ENCODE measurements at regions not wholly inside any gene's neighbourhood (a gene's known extent, or its start where the extent isn't known, plus 50 kb on each side); places are given as distances from the start of the nearest gene placed in this dataset.
"Not testable (repeated sequence)": the region's sequence is repeated elsewhere in the genome, so short reads cannot be mapped to it uniquely, and the experiment has no call there.

DNA sequence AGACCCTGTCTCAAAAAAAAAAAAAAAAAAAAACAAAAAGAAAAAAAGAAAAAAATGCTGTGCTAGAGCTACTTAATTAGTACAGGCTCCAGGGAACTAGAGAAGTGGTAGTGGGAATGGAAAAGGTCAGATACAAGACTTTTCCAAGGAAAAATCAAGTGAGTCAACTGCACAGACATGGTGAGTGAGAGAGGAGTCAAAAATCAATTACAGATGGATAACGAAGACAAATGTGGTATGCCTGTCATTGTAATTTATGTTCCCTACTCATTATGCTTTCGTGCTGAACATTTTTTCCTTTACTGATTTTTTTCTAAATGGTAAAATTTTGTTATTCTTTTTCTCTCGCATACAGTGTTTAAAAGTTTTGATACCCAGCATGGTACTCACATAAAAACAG lies 111.5 kb downstream of the MDH1 start:
- Histone ChIP-seq H3K9me3 (replicated peaks) (no peaks in the 10 kb centered on the region), H3K27me3 (ENCODE audit: low read depth) (no peaks in the 10 kb centered on the region), H3K4me3 (no peak overlapping the region), H3K4me1 (peaks cover 16% of the 10 kb centered on the region), H3K36me3 (no peaks in the 10 kb centered on the region), H3K27ac (replicated peaks) (no peak overlapping the region)
- intact Hi-C loops (cut with micrococcal nuclease): no loop called here
- DNase-seq: no peak
- TF ChIP-seq, protein P1, sequence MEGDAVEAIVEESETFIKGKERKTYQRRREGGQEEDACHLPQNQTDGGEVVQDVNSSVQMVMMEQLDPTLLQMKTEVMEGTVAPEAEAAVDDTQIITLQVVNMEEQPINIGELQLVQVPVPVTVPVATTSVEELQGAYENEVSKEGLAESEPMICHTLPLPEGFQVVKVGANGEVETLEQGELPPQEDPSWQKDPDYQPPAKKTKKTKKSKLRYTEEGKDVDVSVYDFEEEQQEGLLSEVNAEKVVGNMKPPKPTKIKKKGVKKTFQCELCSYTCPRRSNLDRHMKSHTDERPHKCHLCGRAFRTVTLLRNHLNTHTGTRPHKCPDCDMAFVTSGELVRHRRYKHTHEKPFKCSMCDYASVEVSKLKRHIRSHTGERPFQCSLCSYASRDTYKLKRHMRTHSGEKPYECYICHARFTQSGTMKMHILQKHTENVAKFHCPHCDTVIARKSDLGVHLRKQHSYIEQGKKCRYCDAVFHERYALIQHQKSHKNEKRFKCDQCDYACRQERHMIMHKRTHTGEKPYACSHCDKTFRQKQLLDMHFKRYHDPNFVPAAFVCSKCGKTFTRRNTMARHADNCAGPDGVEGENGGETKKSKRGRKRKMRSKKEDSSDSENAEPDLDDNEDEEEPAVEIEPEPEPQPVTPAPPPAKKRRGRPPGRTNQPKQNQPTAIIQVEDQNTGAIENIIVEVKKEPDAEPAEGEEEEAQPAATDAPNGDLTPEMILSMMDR (IDR thresholded peaks at IDR 0.05; ENCODE audit: borderline replicate concordance): no peak

GRCh38 chr2:63701406-63701805 lies 112.6 kb downstream of the MDH1 start:
- Histone ChIP-seq H3K9me3 (replicated peaks) (no peaks in the 10 kb centered on the region), H3K36me3 (no peaks in the 10 kb centered on the region), H3K27me3 (ENCODE audit: low read depth) (no peaks in the 10 kb centered on the region), H3K4me1 (peaks cover 16% of the 10 kb centered on the region), H3K4me3 (no peak overlapping the region), H3K27ac (replicated peaks) (no peak overlapping the region)
- no peak for DNase-seq
- intact Hi-C loops (cut with micrococcal nuclease): no loop called here
- TF ChIP-seq, protein P1 (IDR thresholded peaks at IDR 0.05; ENCODE audit: borderline replicate concordance): no peak

DNA sequence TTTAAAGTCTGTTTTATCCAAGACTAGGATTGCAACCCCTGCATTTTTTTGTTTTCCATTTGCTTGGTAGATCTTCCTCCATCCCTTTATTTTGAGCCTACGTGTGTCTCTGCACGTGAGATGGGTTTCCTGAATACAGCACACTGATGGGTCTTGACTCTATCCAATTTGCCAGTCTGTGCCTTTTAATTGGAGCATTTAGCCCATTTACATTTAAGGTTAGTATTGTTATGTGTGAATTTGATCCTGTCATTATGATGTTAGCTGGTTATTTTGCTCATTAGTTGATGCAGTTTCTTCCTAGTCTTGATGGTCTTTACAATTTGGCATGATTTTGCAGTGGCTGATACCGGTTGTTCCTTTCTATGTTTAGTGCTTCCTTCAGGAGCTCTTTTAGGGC lies 117.3 kb downstream of the MDH1 start:
- DNase-seq; H3K27ac ChIP-seq (replicated peaks); H3K9me3 ChIP-seq (replicated peaks); H3K27me3 ChIP-seq (ENCODE audit: low read depth); intact Hi-C loops (cut with micrococcal nuclease); H3K4me1 ChIP-seq; H3K4me3 ChIP-seq; H3K36me3 ChIP-seq: not testable (repeated sequence)

DNA sequence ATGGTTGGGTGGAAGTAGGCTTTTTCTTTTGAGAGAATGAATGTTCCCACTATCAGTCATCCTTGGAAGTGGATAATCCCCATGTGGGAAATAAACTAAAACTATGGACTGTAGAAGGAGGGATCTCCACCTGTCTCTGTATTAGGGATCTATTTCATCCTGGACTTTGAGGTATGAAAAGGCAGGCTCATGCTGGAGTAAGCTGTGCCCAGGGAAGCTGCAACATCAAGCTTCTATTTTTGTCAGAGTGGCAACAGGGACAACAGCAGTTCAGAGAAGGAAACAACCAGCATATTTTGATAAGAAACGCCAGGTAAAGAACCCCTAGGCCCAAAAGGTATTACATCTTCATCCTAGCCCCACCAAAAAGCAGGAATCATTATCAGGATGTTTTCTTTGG lies 122.0 kb downstream of the MDH1 start:
- TF ChIP-seq, protein P1 (IDR thresholded peaks at IDR 0.05; ENCODE audit: borderline replicate concordance): no peak
- intact Hi-C loops (cut with micrococcal nuclease): no loop called here
- Histone ChIP-seq H3K9me3 (replicated peaks) (no peaks in the 10 kb centered on the region), H3K4me3 (no peak overlapping the region), H3K27ac (replicated peaks) (no peak overlapping the region), H3K27me3 (ENCODE audit: low read depth) (no peaks in the 10 kb centered on the region), H3K36me3 (no peaks in the 10 kb centered on the region), H3K4me1 (peaks cover 5% of the 10 kb centered on the region)
- DNase-seq: no peak

DNA sequence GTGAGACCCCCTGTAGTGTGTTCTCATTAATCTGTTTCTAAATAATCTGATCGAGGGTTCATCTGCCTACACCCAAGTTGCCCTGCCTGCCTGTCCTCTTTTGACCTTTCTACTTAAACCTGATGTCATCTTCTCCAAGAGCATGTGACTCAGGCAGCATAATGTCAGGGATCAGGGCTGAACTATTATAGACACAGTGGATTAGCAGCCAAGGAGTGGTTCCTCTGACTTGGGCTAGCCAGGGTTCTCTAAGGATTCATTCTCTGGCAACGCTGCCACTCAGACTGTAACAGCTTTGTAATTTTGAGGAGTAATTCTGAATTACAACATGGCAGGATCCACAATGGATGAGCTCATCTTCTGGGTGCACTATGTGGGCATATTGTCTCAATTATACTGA lies 124.0 kb downstream of the MDH1 start:
- no peak overlapping the region for H3K27ac ChIP-seq (replicated peaks)
- intact Hi-C loops (cut with micrococcal nuclease): no loop called here
- peaks cover 5% of the 10 kb centered on the region for H3K4me1 ChIP-seq
- no peaks in the 10 kb centered on the region for H3K36me3 ChIP-seq
- H3K9me3 ChIP-seq (replicated peaks): no peaks in the 10 kb centered on the region
- no peak for DNase-seq
- TF ChIP-seq, protein P1 (IDR thresholded peaks at IDR 0.05; ENCODE audit: borderline replicate concordance): no peak
- H3K27me3 ChIP-seq (ENCODE audit: low read depth): no peaks in the 10 kb centered on the region
- H3K4me3 ChIP-seq: no peak overlapping the region

DNA sequence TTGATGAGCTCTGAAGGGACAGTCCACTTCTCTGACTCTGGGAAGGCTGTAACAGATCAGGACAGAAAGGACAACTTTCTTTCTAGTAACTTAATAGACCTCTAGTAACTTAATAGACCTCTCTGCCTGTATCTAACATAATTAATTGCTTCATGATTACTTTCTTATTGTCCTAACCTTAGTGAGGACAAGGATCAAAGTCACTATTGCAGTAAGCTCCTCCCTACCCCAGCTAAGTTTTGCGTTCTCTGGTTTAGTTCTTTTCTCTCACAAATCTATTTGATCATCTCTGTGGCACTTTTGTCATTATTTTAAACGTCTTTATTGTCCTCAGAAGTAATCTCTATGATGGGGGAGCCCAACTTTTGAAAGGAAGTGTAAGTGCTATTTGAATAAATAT lies 125.5 kb upstream of the UGP2 start:
- no peak overlapping the region for H3K27ac ChIP-seq (replicated peaks)

More for the DNA sequence above, 125.5 kb upstream of the UGP2 start:
- H3K4me1 ChIP-seq: peaks cover 5% of the 10 kb centered on the region
- TF ChIP-seq, protein P1 (IDR thresholded peaks at IDR 0.05; ENCODE audit: borderline replicate concordance): no peak
- no peak overlapping the region for H3K4me3 ChIP-seq
- no peak for DNase-seq
- no peaks in the 10 kb centered on the region for H3K36me3 ChIP-seq
- intact Hi-C loops (cut with micrococcal nuclease): no loop called here
- no peaks in the 10 kb centered on the region for H3K27me3 ChIP-seq (ENCODE audit: low read depth)
- H3K9me3 ChIP-seq (replicated peaks): no peaks in the 10 kb centered on the region

Data from left ventricle myocardium inferior (tissue), 1 donor.